ENCODE measurements at regions not wholly inside any gene's neighbourhood (a gene's known extent, or its start where the extent isn't known, plus 50 kb on each side); places are given as distances from the start of the nearest gene placed in this dataset.

- TF ChIP-seq CTCF (IDR thresholded peaks at IDR 0.05) (no peak), POLR2A (IDR thresholded peaks at IDR 0.05) (no peak)
Observed at GRCh38 chr11:95499516-95500135, 268.6 kb upstream of the SESN3 start.

Measured in esophagus squamous epithelium (tissue), 4 donors.